HepG2 (cell line): ENCODE measurements at regions not wholly inside any gene's neighbourhood (a gene's known extent, or its start where the extent isn't known, plus 50 kb on each side); places are given as distances from the start of the nearest gene placed in this dataset.

Experiments used
- AGO2 ChIP-seq: fragments of 200-400 bp; formaldehyde crosslinking; optimal IDR thresholded peaks from 2 replicates; pipeline ENCODE3; 2017; ENCODE audit warnings: mild to moderate bottlenecking, low read depth, low read length, moderate library complexity
- HNRNPH1 ChIP-seq: fragments of 200-400 bp; formaldehyde crosslinking; optimal IDR thresholded peaks from 2 replicates; pipeline ENCODE3; 2017; ENCODE audit warnings: mild to moderate bottlenecking, low read depth, low read length
- MYNN ChIP-seq: sonication (generic); formaldehyde crosslinking; IDR thresholded peaks from 2 replicates; pipeline ENCODE4 v1.4.0; 2020; ENCODE audit warnings: mild to moderate bottlenecking, low read depth, missing genetic modification reagents
- SALL1 ChIP-seq: sonication (generic); formaldehyde crosslinking; IDR thresholded peaks from 2 replicates; pipeline ENCODE4 v1.8.0; 2022; ENCODE audit warnings: mild to moderate bottlenecking, missing genetic modification reagents
- ZNF17 ChIP-seq: sonication (generic); formaldehyde crosslinking; IDR thresholded peaks from 2 replicates; pipeline ENCODE4 v1.5.0; 2020; ENCODE audit warnings: mild to moderate bottlenecking, missing genetic modification reagents
- ZNF543 ChIP-seq: sonication (generic); formaldehyde crosslinking; IDR thresholded peaks from 2 replicates; pipeline ENCODE4 v1.4.0; 2020; ENCODE audit warnings: mild to moderate bottlenecking, missing genetic modification reagents
- ZSCAN20 ChIP-seq: sonication (generic); formaldehyde crosslinking; IDR thresholded peaks from 2 replicates; pipeline ENCODE4 v1.4.0; 2020; ENCODE audit warnings: missing genetic modification reagents, mild to moderate bottlenecking, borderline replicate concordance
- TF ChIP-seq, protein P1 (sequence below): IDR thresholded peaks from 2 replicates; pipeline ENCODE4 v1.6.1; 2012; ENCODE audit warnings: inconsistent platforms
- TF ChIP-seq, protein P2 (sequence below): sonication (generic); formaldehyde crosslinking; IDR thresholded peaks from 2 replicates; pipeline ENCODE4 v1.5.0; 2020; ENCODE audit warnings: mild to moderate bottlenecking, missing genetic modification reagents, moderate library complexity

DNA sequence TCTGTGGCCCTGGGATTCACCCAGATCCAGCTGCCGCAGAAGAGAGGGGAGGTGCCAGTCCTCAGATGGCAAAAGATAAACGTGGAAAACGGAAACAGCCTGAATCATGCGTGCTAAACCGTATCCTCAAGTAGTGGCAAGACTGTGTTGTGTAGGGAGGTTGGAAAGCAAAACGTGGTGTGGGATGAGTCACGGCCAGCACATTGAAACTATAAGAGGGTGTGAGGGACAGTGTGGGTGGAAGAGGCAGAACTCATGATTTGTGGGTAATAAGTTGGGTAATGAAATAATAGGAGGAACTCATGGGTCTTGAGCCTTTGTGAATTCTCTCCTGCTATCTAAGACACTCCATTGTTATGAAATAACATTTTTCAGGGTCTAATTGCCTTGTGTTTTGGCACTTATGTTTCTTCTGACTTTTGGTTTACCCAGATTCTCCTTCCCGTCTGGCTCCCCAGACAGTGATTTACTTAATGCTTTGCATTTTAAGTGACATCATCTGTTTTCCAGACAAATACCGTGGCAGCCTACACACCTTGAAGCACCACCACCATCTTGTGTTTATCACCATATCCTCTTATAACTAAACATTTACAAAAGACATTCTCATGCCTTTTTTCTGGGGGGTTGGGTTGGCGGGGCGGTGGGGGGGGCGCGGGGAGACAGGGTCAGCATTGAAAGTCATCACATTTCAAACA is 62.3 kb upstream of the PTCSC3 start:
- no peak for TF ChIP-seq MYNN (CRISPR knock-in tag)
- TF ChIP-seq ZNF543 (CRISPR knock-in tag), result no peak
- no peak for TF ChIP-seq ZNF17 (CRISPR knock-in tag)
- TF ChIP-seq AGO2, result no peak
- TF ChIP-seq ZSCAN20 (CRISPR knock-in tag), result no peak
- TF ChIP-seq, protein P1, sequence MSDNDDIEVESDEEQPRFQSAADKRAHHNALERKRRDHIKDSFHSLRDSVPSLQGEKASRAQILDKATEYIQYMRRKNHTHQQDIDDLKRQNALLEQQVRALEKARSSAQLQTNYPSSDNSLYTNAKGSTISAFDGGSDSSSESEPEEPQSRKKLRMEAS, result no peak
- TF ChIP-seq SALL1 (CRISPR knock-in tag), result no peak
- TF ChIP-seq, protein P2, sequence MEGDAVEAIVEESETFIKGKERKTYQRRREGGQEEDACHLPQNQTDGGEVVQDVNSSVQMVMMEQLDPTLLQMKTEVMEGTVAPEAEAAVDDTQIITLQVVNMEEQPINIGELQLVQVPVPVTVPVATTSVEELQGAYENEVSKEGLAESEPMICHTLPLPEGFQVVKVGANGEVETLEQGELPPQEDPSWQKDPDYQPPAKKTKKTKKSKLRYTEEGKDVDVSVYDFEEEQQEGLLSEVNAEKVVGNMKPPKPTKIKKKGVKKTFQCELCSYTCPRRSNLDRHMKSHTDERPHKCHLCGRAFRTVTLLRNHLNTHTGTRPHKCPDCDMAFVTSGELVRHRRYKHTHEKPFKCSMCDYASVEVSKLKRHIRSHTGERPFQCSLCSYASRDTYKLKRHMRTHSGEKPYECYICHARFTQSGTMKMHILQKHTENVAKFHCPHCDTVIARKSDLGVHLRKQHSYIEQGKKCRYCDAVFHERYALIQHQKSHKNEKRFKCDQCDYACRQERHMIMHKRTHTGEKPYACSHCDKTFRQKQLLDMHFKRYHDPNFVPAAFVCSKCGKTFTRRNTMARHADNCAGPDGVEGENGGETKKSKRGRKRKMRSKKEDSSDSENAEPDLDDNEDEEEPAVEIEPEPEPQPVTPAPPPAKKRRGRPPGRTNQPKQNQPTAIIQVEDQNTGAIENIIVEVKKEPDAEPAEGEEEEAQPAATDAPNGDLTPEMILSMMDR (CRISPR knock-in tag), result no peak
- TF ChIP-seq HNRNPH1, result no peak
